ENCODE measurements at regions not wholly inside any gene's neighbourhood (a gene's known extent, or its start where the extent isn't known, plus 50 kb on each side); places are given as distances from the start of the nearest gene placed in this dataset.
"Not testable (repeated sequence)": the region's sequence is repeated elsewhere in the genome, so short reads cannot be mapped to it uniquely, and the experiment has no call there.

GRCh38 chr16:17748044-17748719, 277.4 kb upstream of the XYLT1 start:
- peaks cover 3% of the 10 kb centered on the region for H3K36me3 Mint-ChIP-seq (ENCODE audit: insufficient read depth)
- no peak for DNase-seq (ENCODE audit: low spot score in 2 of 2)
- H3K4me1 Mint-ChIP-seq: no peaks in the 10 kb centered on the region
- no peak overlapping the region for H3K27ac Mint-ChIP-seq (ENCODE audit: low read depth)
- no peak for ATAC-seq (replicated peaks; ENCODE audit: extremely low read depth, poor library complexity, severe bottlenecking)
- H3K4me3 Mint-ChIP-seq: no peak overlapping the region
- H3K9me3 Mint-ChIP-seq: peaks cover 5% of the 10 kb centered on the region
- H3K27me3 Mint-ChIP-seq: peaks cover 23% of the 10 kb centered on the region

- ATAC-seq (replicated peaks; ENCODE audit: extremely low read depth, poor library complexity, severe bottlenecking) (no peak), DNase-seq (ENCODE audit: low spot score in 2 of 2) (no peak)
- peaks cover 20% of the 10 kb centered on the region for H3K27me3 Mint-ChIP-seq
- no peaks in the 10 kb centered on the region for H3K4me1 Mint-ChIP-seq
- H3K27ac Mint-ChIP-seq (ENCODE audit: low read depth): no peak overlapping the region
- H3K4me3 Mint-ChIP-seq: no peak overlapping the region
- peaks cover 5% of the 10 kb centered on the region for H3K9me3 Mint-ChIP-seq
- H3K36me3 Mint-ChIP-seq (ENCODE audit: insufficient read depth): peaks cover 3% of the 10 kb centered on the region
Observed at GRCh38 chr16:17747081-17747756, 276.5 kb upstream of the XYLT1 start.

GRCh38 chr16:17744921-17745572, 274.3 kb upstream of the XYLT1 start:
- DNase-seq (ENCODE audit: low spot score in 2 of 2) (no peak), ATAC-seq (replicated peaks; ENCODE audit: extremely low read depth, poor library complexity, severe bottlenecking) (no peak)
- Mint-ChIP-seq H3K36me3 (ENCODE audit: insufficient read depth) (peaks cover 3% of the 10 kb centered on the region), H3K9me3 (peaks cover 5% of the 10 kb centered on the region), H3K27me3 (peaks cover 19% of the 10 kb centered on the region), H3K4me1 (no peaks in the 10 kb centered on the region), H3K27ac (ENCODE audit: low read depth) (no peak overlapping the region), H3K4me3 (no peak overlapping the region)

- no peaks in the 10 kb centered on the region for H3K4me1 Mint-ChIP-seq
- H3K4me3 Mint-ChIP-seq: no peak overlapping the region
- H3K9me3 Mint-ChIP-seq: no peaks in the 10 kb centered on the region
- peaks cover 12% of the 10 kb centered on the region for H3K27me3 Mint-ChIP-seq
- no peak overlapping the region for H3K27ac Mint-ChIP-seq (ENCODE audit: low read depth)
- no peaks in the 10 kb centered on the region for H3K36me3 Mint-ChIP-seq (ENCODE audit: insufficient read depth)
- no peak for ATAC-seq (replicated peaks; ENCODE audit: extremely low read depth, poor library complexity, severe bottlenecking)
- no peak for DNase-seq (ENCODE audit: low spot score in 2 of 2)
Observed at GRCh38 chr16:17743578-17743977, 272.8 kb upstream of the XYLT1 start.

GRCh38 chr16:17743158-17743557, 272.4 kb upstream of the XYLT1 start:
- Mint-ChIP-seq H3K36me3 (ENCODE audit: insufficient read depth) (no peaks in the 10 kb centered on the region), H3K9me3 (no peaks in the 10 kb centered on the region), H3K27me3 (peaks cover 12% of the 10 kb centered on the region), H3K27ac (ENCODE audit: low read depth) (no peak overlapping the region), H3K4me3 (no peak overlapping the region), H3K4me1 (no peaks in the 10 kb centered on the region)
- no peak for DNase-seq (ENCODE audit: low spot score in 2 of 2)
- no peak for ATAC-seq (replicated peaks; ENCODE audit: extremely low read depth, poor library complexity, severe bottlenecking)

- not testable (repeated sequence) for DNase-seq (ENCODE audit: low spot score in 2 of 2); H3K36me3 Mint-ChIP-seq (ENCODE audit: insufficient read depth); H3K4me3 Mint-ChIP-seq; ATAC-seq (replicated peaks; ENCODE audit: extremely low read depth, poor library complexity, severe bottlenecking); H3K4me1 Mint-ChIP-seq; H3K27ac Mint-ChIP-seq (ENCODE audit: low read depth)
- Mint-ChIP-seq H3K9me3 (peaks cover 11% of the 10 kb centered on the region), H3K27me3 (peaks cover 26% of the 10 kb centered on the region)
Observed at GRCh38 chr16:17735099-17735498, 264.3 kb upstream of the XYLT1 start.

- peaks cover 5% of the 10 kb centered on the region for H3K9me3 Mint-ChIP-seq
- no peak overlapping the region for H3K4me3 Mint-ChIP-seq
- H3K4me1 Mint-ChIP-seq: no peaks in the 10 kb centered on the region
- DNase-seq (ENCODE audit: low spot score in 2 of 2) (no peak), ATAC-seq (replicated peaks; ENCODE audit: extremely low read depth, poor library complexity, severe bottlenecking) (no peak)
- no peaks in the 10 kb centered on the region for H3K36me3 Mint-ChIP-seq (ENCODE audit: insufficient read depth)
- no peak overlapping the region for H3K27ac Mint-ChIP-seq (ENCODE audit: low read depth)
- H3K27me3 Mint-ChIP-seq: peaks cover 25% of the 10 kb centered on the region
Observed at GRCh38 chr16:17729820-17730219, 259.1 kb upstream of the XYLT1 start.

GRCh38 chr16:17728196-17728595, 257.4 kb upstream of the XYLT1 start:
- Mint-ChIP-seq H3K27me3 (peaks cover 25% of the 10 kb centered on the region), H3K27ac (ENCODE audit: low read depth) (no peak overlapping the region), H3K4me3 (no peak overlapping the region), H3K9me3 (peaks cover 5% of the 10 kb centered on the region), H3K36me3 (ENCODE audit: insufficient read depth) (no peaks in the 10 kb centered on the region), H3K4me1 (no peaks in the 10 kb centered on the region)
- DNase-seq (ENCODE audit: low spot score in 2 of 2): no peak
- ATAC-seq (replicated peaks; ENCODE audit: extremely low read depth, poor library complexity, severe bottlenecking): no peak

- H3K27me3 Mint-ChIP-seq: peaks cover 40% of the 10 kb centered on the region
- no peak overlapping the region for H3K4me3 Mint-ChIP-seq
- H3K4me1 Mint-ChIP-seq: no peaks in the 10 kb centered on the region
- H3K36me3 Mint-ChIP-seq (ENCODE audit: insufficient read depth): no peaks in the 10 kb centered on the region
- no peak for ATAC-seq (replicated peaks; ENCODE audit: extremely low read depth, poor library complexity, severe bottlenecking)
- no peak overlapping the region for H3K27ac Mint-ChIP-seq (ENCODE audit: low read depth)
- no peaks in the 10 kb centered on the region for H3K9me3 Mint-ChIP-seq
- no peak for DNase-seq (ENCODE audit: low spot score in 2 of 2)
Observed at GRCh38 chr16:17724242-17724898, 253.6 kb upstream of the XYLT1 start.

- no peak for ATAC-seq (replicated peaks; ENCODE audit: extremely low read depth, poor library complexity, severe bottlenecking)
- no peak overlapping the region for H3K27ac Mint-ChIP-seq (ENCODE audit: low read depth)
- no peak for DNase-seq (ENCODE audit: low spot score in 2 of 2)
- no peaks in the 10 kb centered on the region for H3K9me3 Mint-ChIP-seq
- H3K4me3 Mint-ChIP-seq: no peak overlapping the region
- peaks cover 32% of the 10 kb centered on the region for H3K27me3 Mint-ChIP-seq
- H3K4me1 Mint-ChIP-seq: no peaks in the 10 kb centered on the region
- H3K36me3 Mint-ChIP-seq (ENCODE audit: insufficient read depth): no peaks in the 10 kb centered on the region
Observed at GRCh38 chr16:17723531-17724134, 252.9 kb upstream of the XYLT1 start.

GRCh38 chr16:17718495-17718894, 247.7 kb upstream of the XYLT1 start:
- no peak for DNase-seq (ENCODE audit: low spot score in 2 of 2)
- Mint-ChIP-seq H3K27ac (ENCODE audit: low read depth) (no peak overlapping the region), H3K36me3 (ENCODE audit: insufficient read depth) (no peaks in the 10 kb centered on the region), H3K9me3 (no peaks in the 10 kb centered on the region), H3K4me3 (no peak overlapping the region), H3K27me3 (peaks cover 35% of the 10 kb centered on the region), H3K4me1 (no peaks in the 10 kb centered on the region)
- ATAC-seq (replicated peaks; ENCODE audit: extremely low read depth, poor library complexity, severe bottlenecking): no peak

GRCh38 chr16:17705847-17706246, 235.1 kb upstream of the XYLT1 start:
- Mint-ChIP-seq H3K36me3 (ENCODE audit: insufficient read depth) (no peaks in the 10 kb centered on the region), H3K27me3 (peaks cover 25% of the 10 kb centered on the region), H3K4me3 (no peak overlapping the region), H3K27ac (ENCODE audit: low read depth) (no peak overlapping the region), H3K4me1 (no peaks in the 10 kb centered on the region), H3K9me3 (peaks cover 5% of the 10 kb centered on the region)
- ATAC-seq (replicated peaks; ENCODE audit: extremely low read depth, poor library complexity, severe bottlenecking) (no peak), DNase-seq (ENCODE audit: low spot score in 2 of 2) (no peak)

Data from central memory CD8-positive, alpha-beta T cell (primary cell).